CMK (cell line): ENCODE measurements at regions not wholly inside any gene's neighbourhood (a gene's known extent, or its start where the extent isn't known, plus 50 kb on each side); places are given as distances from the start of the nearest gene placed in this dataset.
"Not testable (repeated sequence)": the region's sequence is repeated elsewhere in the genome, so short reads cannot be mapped to it uniquely, and the experiment has no call there.

Source experiments
- DNase-seq: peaks from one replicate; pipeline ENCODE4 v3.0.0-alpha.2; 2010; ENCODE audit warnings: low read depth

GRCh38 chr1:228796945-228797344, 61.7 kb downstream of the RHOU start:
- DNase-seq, result not testable (repeated sequence)

GRCh38 chr1:228798035-228798434, 62.8 kb downstream of the RHOU start:
- no peak for DNase-seq

- no peak for DNase-seq
Observed at GRCh38 chr1:228798548-228798947, 63.3 kb downstream of the RHOU start.

GRCh38 chr1:228799924-228800323, 64.6 kb downstream of the RHOU start:
- DNase-seq, result no peak

GRCh38 chr1:228801068-228801467, 65.8 kb downstream of the RHOU start:
- DNase-seq, result no peak

- no peak for DNase-seq
Observed at GRCh38 chr1:228802386-228803220, 67.3 kb downstream of the RHOU start.

- no peak for DNase-seq
Observed at GRCh38 chr1:228803421-228803820, 68.1 kb downstream of the RHOU start.

- DNase-seq, result no peak
Observed at GRCh38 chr1:228804173-228804572, 68.9 kb downstream of the RHOU start.

- no peak for DNase-seq
Observed at GRCh38 chr1:228804640-228805413, 69.5 kb downstream of the RHOU start.

GRCh38 chr1:228807904-228808605, 72.8 kb downstream of the RHOU start:
- DNase-seq, result no peak

- no peak for DNase-seq
Observed at GRCh38 chr1:228809621-228810394, 74.5 kb downstream of the RHOU start.

GRCh38 chr1:228810395-228810758, 75.1 kb downstream of the RHOU start:
- no peak for DNase-seq

GRCh38 chr1:228810878-228811711, 75.8 kb downstream of the RHOU start:
- no peak for DNase-seq

GRCh38 chr1:228811712-228812305, 76.5 kb downstream of the RHOU start:
- no peak for DNase-seq

GRCh38 chr1:228812961-228813360, 77.7 kb downstream of the RHOU start:
- DNase-seq, result no peak

GRCh38 chr1:228814176-228814575, 78.9 kb downstream of the RHOU start:
- no peak for DNase-seq

- DNase-seq, result no peak
Observed at GRCh38 chr1:228818296-228818695, 83.0 kb downstream of the RHOU start.

- no peak for DNase-seq
Observed at GRCh38 chr1:228818928-228819630, 83.8 kb downstream of the RHOU start.

- no peak for DNase-seq
Observed at GRCh38 chr1:228821252-228821651, 86.0 kb downstream of the RHOU start.

- DNase-seq, result no peak
Observed at GRCh38 chr1:228823200-228823599, 87.9 kb downstream of the RHOU start.
